ENCODE measurements at regions not wholly inside any gene's neighbourhood (a gene's known extent, or its start where the extent isn't known, plus 50 kb on each side); places are given as distances from the start of the nearest gene placed in this dataset.
"Not testable (repeated sequence)": the region's sequence is repeated elsewhere in the genome, so short reads cannot be mapped to it uniquely, and the experiment has no call there.

DNA sequence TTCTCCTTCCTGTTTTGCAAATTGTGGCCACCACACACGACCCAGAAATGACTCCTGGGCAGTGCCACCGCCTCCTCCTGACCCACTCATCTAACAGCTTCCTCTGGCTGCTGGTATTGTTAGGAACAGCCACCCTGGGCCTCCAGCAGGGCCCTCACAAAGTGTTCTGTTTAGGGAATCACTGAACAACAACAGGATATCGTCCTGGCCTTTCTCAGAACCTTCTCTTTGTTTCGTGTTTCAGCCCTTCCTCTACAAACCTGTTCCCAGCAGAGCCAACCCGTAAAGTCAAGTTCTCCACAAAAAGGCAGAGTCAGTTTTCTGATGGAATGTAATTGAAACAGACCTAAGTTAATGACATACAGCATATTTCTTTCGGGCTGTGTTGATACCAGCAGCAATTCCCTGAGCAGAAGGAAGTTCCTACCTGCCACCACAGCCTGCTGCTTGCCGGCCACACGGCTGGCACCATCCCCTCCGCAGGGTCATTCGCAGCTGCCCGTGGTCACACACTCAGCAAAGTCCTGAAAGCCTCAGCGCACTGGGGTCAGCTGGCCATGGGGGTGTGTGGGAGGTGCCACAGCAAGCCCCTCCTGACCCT, 91.7 kb upstream of the PITRM1 start:
- no peak for DNase-seq (ENCODE audit: low read depth)

DNA sequence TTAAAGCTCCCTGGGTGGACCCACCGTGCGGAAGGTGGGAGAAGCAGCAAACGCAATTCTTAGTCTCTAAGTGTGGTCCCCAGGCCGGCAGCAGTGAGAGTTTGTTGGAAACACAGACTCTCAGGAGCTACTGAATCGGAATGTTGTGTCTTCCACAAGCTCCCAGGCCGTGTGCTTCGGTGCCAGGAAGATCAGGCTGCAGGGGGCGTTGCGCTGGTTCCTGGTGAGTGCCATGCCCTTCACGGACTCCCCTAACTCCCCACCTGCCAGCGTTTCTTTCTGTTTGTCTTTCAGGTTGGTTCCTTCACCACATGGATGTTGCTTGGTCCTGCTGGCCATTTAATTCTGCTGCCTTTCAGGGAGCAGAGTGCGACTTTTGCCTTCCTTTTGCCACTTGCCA, 91.2 kb upstream of the PITRM1 start:
- no peak for DNase-seq (ENCODE audit: low read depth)

DNA sequence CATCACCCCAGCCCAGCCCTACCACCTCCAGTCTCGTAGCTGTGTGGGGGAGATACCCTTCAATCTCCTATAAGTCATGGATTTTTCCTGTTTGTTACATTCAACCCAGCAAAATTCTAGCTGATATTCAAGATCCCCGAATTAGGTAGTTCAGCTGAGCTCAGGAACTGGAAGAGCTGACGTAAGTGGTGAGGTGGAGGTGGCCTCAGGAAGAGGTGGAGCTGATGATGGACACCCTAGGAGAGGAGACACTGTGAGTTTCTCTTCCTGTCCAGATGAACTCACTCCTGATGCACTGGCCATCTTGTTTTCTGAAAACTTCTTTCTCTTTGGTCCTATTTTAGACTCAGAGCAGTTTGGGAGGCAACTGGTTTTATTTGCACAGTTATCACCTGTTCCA, 90.5 kb upstream of the PITRM1 start:
- DNase-seq (ENCODE audit: low read depth): no peak

DNA sequence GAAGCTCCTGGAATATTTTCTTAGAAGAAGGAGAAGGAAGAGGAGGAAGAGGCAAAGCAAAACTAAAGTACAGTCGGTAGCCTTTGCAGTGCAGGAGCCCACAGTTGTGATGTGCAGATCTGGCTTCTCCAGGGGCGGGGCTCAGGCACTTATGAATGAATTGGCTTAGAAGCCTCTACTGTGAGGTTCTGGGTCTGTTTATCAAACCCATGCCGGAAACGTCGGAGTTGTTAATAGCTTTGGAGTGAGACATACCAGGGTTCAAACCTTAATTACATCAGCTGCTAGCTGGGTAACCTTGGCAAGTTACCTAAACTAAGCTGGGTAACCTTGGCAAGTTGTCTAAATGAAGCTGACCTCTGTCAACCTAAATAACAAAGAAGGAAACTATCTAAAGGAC, 89.3 kb upstream of the PITRM1 start:
- no peak for DNase-seq (ENCODE audit: low read depth)

DNA sequence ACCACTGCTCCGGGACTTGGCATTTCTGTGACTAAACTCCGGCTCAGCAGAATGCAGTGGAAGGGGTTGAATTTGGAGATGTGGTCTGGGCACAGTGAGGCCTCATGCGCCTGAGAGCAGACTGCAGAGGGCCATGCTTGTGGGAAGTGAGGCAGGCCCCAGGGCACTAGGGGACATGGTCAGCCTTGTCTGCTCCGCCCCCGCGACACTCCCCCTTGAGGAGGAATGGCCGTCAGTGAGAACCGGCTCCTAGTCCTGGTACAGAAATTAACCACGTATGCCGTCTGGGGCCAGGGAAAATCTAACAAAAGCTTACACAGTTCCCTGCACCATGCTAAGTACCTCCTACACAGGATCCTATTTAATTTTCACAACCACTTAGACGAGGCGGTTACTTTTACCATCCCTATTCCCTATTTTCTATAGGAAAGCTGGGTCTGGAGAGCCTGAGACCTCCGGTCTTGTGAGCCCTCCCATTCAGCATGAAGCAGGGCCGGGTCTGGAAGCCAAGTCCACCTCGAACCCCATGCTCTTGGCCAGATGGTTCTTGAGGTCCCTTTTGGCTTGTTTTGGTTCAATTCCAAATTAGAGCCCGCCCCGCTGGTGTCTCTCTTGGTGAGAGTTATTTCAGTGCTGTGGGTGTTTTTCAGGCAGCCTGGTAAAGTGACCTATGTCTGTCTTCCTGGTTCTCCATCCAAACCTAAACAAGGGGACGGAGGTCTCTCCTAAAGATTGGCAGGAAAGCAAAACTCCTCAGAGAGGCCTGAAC, 87.7 kb upstream of the PITRM1 start:
- DNase-seq (ENCODE audit: low read depth): no peak

DNA sequence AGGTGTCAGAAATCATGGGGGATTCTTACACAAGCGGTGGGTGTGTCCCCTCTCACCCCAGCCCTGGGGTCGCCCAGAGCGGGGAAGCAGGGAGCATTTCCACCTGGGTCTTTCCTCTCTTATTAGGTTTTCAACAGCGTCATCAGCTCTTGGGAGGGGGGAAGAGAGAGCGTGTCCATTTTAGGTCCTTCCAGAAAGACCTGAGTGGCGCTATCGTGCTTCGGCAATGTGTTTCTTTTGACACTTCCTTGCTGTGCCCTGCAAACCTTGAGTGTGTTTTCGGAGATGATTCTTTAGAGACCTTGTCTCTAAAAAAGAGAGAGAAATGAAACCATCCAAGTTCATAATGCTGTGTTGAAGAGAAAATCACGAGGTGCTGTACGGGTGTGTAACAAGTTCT, 86.9 kb upstream of the PITRM1 start:
- DNase-seq (ENCODE audit: low read depth): no peak

DNA sequence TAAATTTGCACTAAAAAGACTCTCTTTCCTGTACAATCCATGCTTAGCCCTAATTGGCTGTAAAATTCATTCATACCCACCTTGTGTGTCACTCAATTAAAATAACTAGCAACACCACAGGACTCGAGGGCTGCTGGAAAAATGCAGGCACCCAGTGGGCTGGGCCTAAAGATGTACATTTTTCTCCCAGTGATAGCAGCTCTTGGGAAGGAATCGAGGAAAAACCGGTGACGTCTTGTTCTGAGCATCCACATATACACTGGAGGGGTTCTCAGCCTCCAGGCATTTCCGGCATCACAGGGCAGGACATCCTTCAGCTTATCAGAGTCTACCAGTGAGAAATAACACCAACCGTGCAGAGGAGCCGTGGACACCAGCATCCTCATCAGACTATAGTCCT, 85.8 kb upstream of the PITRM1 start:
- DNase-seq (ENCODE audit: low read depth): no peak

DNA sequence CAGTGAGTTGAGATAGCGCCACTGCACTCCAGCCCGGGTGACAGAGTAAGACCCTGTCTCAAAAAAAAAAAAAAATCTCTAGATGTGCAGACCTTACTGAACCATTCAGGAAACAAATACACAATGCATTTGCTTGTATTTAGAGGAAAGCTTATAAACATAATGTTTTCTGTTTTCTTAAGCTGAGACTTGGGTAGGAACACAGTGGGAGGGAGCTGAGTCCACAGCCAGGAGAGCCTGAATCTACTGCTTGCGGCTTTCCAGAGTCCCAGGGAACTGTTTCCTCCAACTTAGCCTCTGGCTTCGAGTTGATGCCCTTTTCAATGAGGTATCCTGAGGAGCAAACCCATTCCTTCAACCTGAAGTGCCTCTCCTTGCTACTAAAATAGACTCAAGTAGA, 83.0 kb upstream of the PITRM1 start:
- DNase-seq (ENCODE audit: low read depth): no peak

DNA sequence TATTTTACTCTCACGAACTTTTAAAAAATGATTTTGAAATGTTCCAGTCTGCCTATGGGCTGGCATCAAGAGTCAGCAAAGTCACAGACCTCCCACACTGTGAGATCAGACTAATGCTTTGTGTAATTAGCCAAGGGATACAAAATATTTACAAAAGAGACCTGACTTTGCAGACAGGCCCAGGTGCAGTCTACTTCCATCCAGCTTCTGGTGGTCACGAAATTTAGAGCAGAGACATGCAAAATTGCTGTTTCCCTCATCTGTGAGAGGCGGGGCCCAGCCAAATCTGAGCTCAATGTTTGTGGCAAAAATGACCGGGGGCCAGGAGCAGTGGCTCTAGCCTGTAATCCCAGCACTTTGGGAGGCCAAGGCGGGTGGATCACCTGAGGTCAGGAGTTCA, 82.5 kb upstream of the PITRM1 start:
- DNase-seq (ENCODE audit: low read depth): no peak

DNA sequence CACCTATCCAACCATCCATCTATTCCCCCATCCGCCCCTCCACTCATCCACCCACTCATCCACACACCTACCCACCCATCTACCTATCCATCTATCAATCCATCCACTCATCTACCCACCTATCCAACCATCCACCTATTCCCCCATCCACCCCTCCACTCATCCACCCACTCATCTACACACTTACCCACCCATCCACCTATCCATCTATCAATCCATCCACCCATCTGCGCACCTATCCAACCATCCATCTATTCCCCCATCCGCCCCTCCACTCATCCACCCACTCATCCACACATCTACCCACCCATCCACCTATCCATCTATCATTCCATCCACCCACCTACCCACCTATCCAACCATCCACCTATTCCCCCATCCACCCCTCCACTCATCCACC, 81.4 kb upstream of the PITRM1 start:
- not testable (repeated sequence) for DNase-seq (ENCODE audit: low read depth)

DNA sequence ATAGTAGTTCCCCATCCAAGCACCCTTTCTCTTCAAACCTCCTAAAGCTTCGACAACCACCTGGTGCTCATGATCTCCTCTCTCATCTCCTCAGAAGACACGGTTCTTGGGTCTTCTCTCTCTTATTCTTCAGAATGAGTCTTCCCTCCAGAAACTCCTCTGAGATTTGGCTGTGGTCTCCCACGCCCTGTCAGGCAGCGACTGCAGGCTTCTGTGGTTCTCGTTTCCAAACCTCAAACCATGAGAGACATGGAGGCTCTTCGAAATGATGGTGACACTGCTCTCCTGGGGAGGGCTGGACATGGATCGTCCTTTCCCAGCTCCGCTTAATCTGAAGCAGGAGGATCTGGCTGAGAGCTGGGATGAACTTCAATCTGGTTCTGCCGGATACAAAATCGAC, 78.6 kb upstream of the PITRM1 start:
- DNase-seq (ENCODE audit: low read depth): no peak

DNA sequence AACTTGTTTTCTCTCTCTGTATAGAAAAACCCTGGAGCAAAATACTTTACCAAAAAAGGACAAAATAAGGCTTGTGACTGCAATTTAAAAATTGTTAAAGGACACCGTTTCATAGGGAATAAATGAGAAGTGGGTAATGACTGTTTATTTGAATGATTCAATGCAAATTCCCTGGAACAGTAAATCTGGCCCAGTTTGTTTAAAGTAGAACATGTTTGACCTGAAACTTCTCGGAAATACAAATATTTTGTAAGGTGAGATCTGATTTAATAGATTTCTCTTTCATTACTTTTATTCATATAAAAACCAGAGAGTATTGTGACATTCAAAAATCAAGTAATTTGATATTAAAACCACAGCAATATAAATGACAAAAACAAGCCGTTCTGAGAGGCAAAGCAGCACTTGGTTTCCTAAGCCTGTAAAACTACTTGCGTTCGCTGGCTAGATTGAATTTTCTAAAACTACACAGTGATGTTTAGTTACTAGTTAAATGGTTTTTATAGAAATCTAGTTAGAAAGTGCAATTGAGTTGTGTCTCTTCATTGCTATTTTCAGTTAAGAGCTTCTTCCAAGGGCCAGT, 76.8 kb upstream of the PITRM1 start:
- DNase-seq (ENCODE audit: low read depth): no peak

DNA sequence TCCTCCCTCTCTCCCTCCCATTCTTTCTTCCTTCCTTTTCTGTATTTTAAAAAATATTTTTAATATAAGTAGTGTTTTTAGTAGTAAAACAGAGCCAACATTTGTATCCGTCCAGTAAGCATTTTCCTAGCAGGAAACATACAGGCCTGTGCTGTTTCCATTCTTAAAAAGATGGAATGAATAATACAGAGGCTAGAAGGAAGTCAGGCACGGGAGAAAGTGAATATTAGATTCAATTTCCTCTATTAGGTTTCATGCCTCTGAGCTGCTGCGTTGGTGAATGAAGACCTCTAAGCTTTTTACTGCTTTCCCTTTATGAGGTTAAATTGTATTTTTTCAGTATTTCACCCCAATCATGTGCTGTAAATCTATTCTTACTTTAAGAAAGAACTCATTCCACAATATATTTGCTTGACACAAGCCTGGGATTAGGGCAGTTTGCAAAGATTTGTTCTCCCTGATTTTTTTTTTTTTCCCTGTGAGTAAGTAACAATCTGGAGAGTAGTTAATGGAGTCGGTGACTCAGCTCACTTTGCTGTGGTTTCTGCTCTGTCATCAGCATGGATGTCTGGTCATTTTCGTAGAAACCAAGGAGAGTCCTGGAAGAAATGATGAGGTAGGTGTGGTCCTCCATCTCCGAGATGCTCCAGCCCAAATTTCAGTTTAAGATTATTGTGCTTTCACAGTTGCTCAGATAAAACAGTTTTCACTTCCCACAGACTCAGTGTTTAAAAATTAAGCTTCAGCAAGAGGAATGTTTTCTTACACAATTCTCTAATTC, 76.1 kb upstream of the PITRM1 start:
- DNase-seq (ENCODE audit: low read depth): no peak

DNA sequence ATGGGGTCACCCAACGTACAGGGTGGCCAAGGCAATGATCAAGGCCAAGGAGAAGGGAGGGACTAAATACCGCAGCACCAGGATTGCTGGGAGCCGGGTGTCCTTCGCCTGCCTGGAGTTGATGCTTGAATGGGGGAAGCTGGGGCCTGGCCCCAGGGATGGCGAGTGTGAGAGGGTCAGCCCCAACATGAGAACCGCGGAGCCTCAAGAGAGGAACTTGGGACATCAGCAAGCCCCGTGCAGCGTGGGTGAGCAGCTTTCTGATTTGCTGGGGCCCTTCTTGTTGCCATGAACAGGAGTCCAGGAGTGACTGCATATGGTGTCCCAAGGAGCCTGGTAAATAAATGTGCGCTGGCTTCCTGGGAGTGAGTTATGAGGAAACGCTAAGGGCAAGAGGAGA, 72.8 kb upstream of the PITRM1 start:
- no peak for DNase-seq (ENCODE audit: low read depth)

DNA sequence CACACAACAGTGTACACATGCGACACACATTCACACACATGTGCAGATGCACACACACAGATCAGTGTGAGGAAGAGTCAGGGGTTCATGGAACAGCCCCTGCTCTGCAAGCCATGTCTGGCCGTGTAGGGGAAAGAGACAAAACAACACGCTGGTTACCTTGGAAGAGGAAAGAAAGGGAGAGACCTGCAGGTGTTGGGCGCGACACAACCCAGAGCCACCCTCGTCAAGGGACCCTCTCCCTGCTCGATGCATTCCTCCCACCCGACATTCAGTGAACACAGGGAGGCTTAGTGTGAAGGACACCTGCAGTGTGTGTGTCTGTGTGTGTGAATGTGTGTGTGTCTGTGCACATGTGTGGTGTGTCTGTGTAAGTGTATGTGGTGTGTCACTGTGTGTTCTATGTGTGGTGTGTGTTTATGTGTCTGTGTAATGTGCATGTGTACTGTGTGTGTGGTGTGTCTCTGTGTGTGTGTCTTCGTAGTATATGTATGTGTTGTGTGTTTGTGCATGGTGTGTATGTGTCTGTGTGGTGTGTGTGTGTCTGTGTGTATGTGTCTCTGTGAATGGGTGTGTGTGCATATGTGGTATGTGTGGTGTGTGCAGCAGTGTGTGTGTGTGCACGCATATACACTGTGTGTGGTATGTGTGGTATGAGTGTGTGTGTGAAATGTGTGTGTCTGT, 69.5 kb upstream of the PITRM1 start:
- DNase-seq (ENCODE audit: low read depth): no peak

DNA sequence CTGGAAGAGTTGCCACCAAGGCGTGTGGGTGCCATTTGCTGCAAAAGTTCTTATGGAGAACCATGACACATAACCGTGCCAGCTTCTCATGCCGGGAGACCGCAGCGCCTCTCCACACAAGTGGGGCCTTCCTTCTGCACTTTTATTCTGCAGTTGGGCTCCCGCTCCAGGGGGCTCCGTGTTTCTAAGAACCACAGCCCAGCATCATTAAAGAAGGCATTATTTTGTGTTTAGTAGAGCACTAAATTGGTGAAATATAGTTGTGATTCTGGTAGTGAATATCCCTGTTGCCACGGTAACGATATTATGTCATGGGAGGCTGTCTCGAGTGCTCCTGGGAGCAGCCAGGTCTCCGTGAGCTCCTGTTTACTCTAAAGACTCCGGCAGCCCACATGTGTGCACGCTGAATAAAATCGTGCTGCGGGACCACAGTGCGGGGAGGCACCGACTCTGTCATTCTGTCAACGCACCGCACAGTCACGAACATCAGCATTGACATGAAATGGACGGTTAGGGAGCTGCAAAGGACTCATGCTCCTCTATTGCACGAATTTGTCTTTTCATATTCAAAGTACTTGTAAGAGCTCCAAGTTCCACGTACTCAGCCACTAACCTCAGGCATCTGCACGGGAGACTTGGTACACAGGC, 68.8 kb upstream of the PITRM1 start:
- DNase-seq (ENCODE audit: low read depth): no peak

DNA sequence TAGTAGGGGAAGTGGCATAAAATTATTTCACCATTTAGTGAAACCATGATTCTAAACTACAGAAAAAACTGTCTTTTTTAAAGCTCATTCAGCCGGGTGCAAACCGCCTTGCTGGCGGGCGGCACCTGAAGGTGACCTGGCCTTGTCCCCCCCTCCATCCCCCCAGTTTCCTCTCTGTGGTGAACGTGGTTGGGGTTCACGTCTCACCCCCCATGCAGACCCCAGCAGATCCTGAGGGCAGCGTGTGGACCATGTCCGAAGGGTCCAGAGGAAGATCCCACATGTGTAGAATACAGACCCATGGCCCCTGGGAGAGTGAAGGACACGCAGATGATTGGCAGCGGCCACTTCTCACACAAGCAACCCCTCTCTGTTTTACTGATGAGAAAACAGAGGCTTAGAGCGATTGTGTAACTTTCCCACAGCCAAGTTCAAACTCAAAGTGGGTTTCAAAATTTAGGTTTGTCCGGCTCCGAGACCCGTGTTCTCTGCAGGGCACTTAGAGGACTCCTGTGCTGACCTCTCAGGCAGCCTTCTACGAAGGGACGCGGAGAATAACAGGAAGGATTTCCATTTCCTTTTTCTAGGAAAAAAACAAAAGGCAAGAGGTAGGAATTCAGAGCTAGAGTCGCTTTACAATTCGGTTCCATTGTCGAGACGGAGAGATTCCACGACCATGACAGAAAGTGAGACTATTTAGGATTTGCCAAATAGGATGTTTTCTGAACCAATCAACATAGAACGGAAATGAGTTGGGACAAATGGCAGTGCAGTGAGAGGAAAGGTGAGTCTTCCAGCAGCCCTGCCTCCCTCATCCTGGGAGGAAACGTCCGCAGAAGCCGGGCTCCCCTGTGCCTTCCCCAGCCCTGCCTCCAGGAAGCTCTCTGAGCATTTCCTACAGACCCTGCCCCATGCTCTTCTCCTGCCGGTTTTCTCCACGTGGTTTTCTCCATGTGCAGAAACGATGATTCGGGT, 67.6 kb upstream of the PITRM1 start:
- no peak for DNase-seq (ENCODE audit: low read depth)

DNA sequence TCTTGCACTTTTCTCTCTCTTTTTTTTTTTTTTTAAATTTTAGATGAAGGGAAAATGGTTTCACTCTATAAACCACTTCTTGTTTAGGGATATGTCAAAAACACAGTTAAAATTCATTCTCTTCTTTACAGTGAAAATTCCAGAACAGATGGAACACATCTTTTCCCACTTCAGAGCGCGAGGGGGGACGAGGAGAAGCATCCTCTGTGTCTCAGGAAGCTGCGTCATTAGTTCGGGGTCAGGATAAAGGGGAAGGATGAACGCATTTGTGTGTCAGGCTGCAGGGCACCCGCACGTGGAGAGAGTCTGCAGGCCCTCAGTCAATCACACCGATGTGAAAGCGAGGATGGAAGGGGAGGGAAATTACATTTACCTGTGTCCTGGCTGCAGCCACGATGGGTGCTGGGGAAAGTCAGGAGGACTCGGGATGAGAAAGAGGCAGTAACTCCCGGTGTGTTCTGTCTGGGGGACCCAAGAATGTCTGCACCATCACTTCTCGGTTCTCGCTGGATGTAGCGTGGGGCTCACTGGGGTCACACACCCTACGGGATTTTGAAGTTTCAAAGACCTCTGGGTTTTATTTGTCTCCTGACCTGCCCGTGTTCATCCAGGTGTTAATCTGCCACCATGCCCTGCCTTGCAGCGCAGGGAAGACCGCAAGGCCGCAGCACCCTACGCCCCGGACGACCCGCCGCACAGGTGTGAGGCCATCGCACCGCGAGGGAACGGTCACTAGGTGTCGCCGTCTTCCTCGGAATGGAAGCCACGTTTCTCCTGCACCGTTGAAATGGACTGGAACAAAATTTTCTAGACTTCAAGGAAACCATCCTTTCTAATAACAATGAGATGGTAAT, 66.7 kb upstream of the PITRM1 start:
- no peak for DNase-seq (ENCODE audit: low read depth)

DNA sequence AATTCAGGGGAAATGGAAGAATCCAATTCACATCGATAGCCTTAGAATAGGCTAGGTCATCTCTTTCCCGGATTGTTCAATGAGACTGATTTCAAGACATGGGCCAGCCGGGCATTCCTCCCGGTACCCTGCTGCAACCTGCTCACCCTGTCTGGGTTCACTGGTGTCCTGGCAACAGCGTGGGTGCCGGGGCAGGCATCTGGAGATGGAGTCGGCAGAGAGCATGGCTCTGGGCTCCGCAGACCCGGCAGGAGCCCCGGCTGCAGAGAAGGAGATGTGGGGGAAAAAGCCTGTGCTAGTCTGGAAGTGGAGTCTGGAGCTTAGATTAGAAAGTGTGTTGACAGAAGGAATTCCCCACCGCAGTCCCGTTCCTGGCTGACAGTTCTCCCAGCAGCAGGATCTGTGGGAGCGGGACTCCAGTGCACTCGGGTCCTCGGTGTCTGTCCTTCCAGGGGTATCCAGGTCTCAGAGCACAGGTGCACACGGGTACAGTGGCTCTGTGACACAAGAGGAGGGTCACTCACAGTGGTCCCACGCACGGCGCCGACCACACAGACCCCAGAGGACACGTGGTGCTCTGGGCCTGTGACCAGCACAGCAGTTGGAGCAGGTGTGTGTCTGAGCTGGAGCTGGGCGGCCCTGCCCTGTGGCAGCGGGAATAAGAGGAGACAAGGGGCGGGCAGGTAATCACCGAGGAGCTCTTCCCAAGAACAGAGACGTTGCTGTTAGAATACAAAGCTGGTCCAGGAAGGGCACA, 65.7 kb upstream of the PITRM1 start:
- DNase-seq (ENCODE audit: low read depth): no peak
